HG03095 (cell line): ENCODE measurements at regions not wholly inside any gene's neighbourhood (a gene's known extent, or its start where the extent isn't known, plus 50 kb on each side); places are given as distances from the start of the nearest gene placed in this dataset.

Source experiments
- ATAC-seq: cut with Tn5 transposase; IDR thresholded peaks from one replicate; pipeline ENCODE4 v1.9.1; 2021; ENCODE audit warnings: moderate library complexity; ENCODE audit not compliant: unreplicated experiment

- ATAC-seq = no peak
These were observed 152.0 kb upstream of the TENM4 start for GRCh38 chr11:79592824-79593223.

- no peak for ATAC-seq
These were observed 151.6 kb upstream of the TENM4 start for GRCh38 chr11:79592406-79592805.

- ATAC-seq = no peak
These were observed 141.6 kb upstream of the TENM4 start for GRCh38 chr11:79582434-79582833.

- ATAC-seq = no peak
These were observed 138.2 kb upstream of the TENM4 start for GRCh38 chr11:79579063-79579462.

- no peak for ATAC-seq
These were observed 137.3 kb upstream of the TENM4 start for GRCh38 chr11:79578116-79578515.

- no peak for ATAC-seq
These were observed 134.9 kb upstream of the TENM4 start for GRCh38 chr11:79575701-79576100.

GRCh38 chr11:79570104-79570503, 129.3 kb upstream of the TENM4 start:
- ATAC-seq = no peak

- no peak for ATAC-seq
These were observed 123.6 kb upstream of the TENM4 start for GRCh38 chr11:79564288-79564925.

- no peak for ATAC-seq
These were observed 120.7 kb upstream of the TENM4 start for GRCh38 chr11:79561496-79561895.

- ATAC-seq = no peak
These were observed 110.0 kb upstream of the TENM4 start for GRCh38 chr11:79550809-79551208.

GRCh38 chr11:79547256-79547655, 106.4 kb upstream of the TENM4 start:
- ATAC-seq = no peak

GRCh38 chr11:79546351-79546750, 105.5 kb upstream of the TENM4 start:
- ATAC-seq = no peak

- no peak for ATAC-seq
These were observed 103.5 kb upstream of the TENM4 start for GRCh38 chr11:79544361-79544760.

- no peak for ATAC-seq
These were observed 102.3 kb upstream of the TENM4 start for GRCh38 chr11:79543101-79543500.

GRCh38 chr11:79541466-79541865, 100.6 kb upstream of the TENM4 start:
- ATAC-seq = no peak

- ATAC-seq = no peak
These were observed 97.9 kb upstream of the TENM4 start for GRCh38 chr11:79538775-79539174.

- ATAC-seq = no peak
These were observed 95.5 kb upstream of the TENM4 start for GRCh38 chr11:79536155-79536917.

GRCh38 chr11:79535606-79536005, 94.8 kb upstream of the TENM4 start:
- ATAC-seq = no peak

GRCh38 chr11:79525257-79525656, 84.4 kb upstream of the TENM4 start:
- ATAC-seq = no peak

- no peak for ATAC-seq
These were observed 81.8 kb upstream of the TENM4 start for GRCh38 chr11:79522626-79523025.

GRCh38 chr11:79520086-79520485, 79.3 kb upstream of the TENM4 start:
- no peak for ATAC-seq

GRCh38 chr11:79515781-79516180, 75.0 kb upstream of the TENM4 start:
- ATAC-seq = no peak

GRCh38 chr11:79514695-79515094, 73.9 kb upstream of the TENM4 start:
- ATAC-seq = no peak
